ENCODE measurements at regions not wholly inside any gene's neighbourhood (a gene's known extent, or its start where the extent isn't known, plus 50 kb on each side); places are given as distances from the start of the nearest gene placed in this dataset.

GRCh38 chr9:105119156-105119555 is 125.3 kb upstream of the SLC44A1 start:
- Histone ChIP-seq H3K4me1 (ENCODE audit: control insufficient read depth in 1 of 2, insufficient read depth in 2 of 2, low read depth in 1 of 2, low read length in 1 of 2) (no peaks in the 10 kb centered on the region), H3K36me3 (replicated peaks in 1 of 2; ENCODE audit: control insufficient read depth in 1 of 2, insufficient read depth in 2 of 2, low read length in 1 of 2) (no peaks in the 10 kb centered on the region), H3K4me2 (no peak overlapping the region), H3K9me3 (no peaks in the 10 kb centered on the region), H3K4me3 (ENCODE audit: low read depth in 2 of 2, low read length in 1 of 2) (no peak overlapping the region), H3K27ac (ENCODE audit: low read depth in 2 of 2, low read length in 1 of 2) (no peak overlapping the region), H3K9me2 (no peaks in the 10 kb centered on the region), H4K20me1 (ENCODE audit: insufficient read depth) (no peaks in the 10 kb centered on the region), H3K79me2 (ENCODE audit: insufficient read depth) (no peaks in the 10 kb centered on the region), H3K27me3 (ENCODE audit: insufficient read depth) (no peaks in the 10 kb centered on the region), H3F3A (replicated peaks; ENCODE audit: insufficient read depth) (no peaks in the 10 kb centered on the region), H2AFZ (ENCODE audit: low read depth) (no peak overlapping the region), H3K9ac (no peak overlapping the region)
- ChIA-PET POLR2A (no interaction called here), CTCF (interaction anchor here (1.0 kb wide), 1 partner anchor 146 kb away, joined by 4 read pairs; no protein-coding TSS in a partner anchor)
- 82% methylated on average over 6 of the region's 6 CpGs for WGBS (ENCODE audit: low lambda C conversion rate)
- DNase-seq = no peak
- TF ChIP-seq FOXJ3 (CRISPR knock-in tag; IDR thresholded peaks at IDR 0.05) = no peak
- TF ChIP-seq, protein P1, sequence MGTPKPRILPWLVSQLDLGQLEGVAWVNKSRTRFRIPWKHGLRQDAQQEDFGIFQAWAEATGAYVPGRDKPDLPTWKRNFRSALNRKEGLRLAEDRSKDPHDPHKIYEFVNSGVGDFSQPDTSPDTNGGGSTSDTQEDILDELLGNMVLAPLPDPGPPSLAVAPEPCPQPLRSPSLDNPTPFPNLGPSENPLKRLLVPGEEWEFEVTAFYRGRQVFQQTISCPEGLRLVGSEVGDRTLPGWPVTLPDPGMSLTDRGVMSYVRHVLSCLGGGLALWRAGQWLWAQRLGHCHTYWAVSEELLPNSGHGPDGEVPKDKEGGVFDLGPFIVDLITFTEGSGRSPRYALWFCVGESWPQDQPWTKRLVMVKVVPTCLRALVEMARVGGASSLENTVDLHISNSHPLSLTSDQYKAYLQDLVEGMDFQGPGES (IDR thresholded peaks at IDR 0.05; ENCODE audit: low read depth, low read length) = no peak
- TF ChIP-seq TAF1 (IDR thresholded peaks at IDR 0.05; ENCODE audit: borderline replicate concordance, low read depth, low read length) = no peak
- TF ChIP-seq RFX5 (IDR thresholded peaks at IDR 0.05; ENCODE audit: low read length) = no peak
- no peak for TF ChIP-seq FOSL2 (IDR thresholded peaks at IDR 0.05; ENCODE audit: borderline replicate concordance, low read depth)
- no peak for TF ChIP-seq RCOR1 (IDR thresholded peaks at IDR 0.05; ENCODE audit: low read length)
- TF ChIP-seq NRF1 (IDR thresholded peaks at IDR 0.05; ENCODE audit: low read depth, low read length) = no peak
- TF ChIP-seq CTCF (IDR thresholded peaks at IDR 0.05) = no peak
- TF ChIP-seq POLR2AphosphoS5 (IDR thresholded peaks at IDR 0.05; ENCODE audit: low read depth, low read length) = no peak
- no peak for TF ChIP-seq SMC3 (IDR thresholded peaks at IDR 0.05; ENCODE audit: low read depth, low read length)
- TF ChIP-seq FOXM1 (IDR thresholded peaks at IDR 0.05; ENCODE audit: low read depth) = no peak
- no peak for TF ChIP-seq CHD2 (IDR thresholded peaks at IDR 0.05; ENCODE audit: low read length, partially characterized antibody)
- no peak for TF ChIP-seq MEF2A (IDR thresholded peaks at IDR 0.05; ENCODE audit: borderline replicate concordance, low read depth)
- no peak for TF ChIP-seq EP300 (IDR thresholded peaks at IDR 0.05; ENCODE audit: borderline replicate concordance in 1 of 2, low read depth in 1 of 2, low read length in 1 of 2)
- TF ChIP-seq MXI1 (IDR thresholded peaks at IDR 0.05; ENCODE audit: low read depth, low read length) = no peak
- TF ChIP-seq RXRA (IDR thresholded peaks at IDR 0.05; ENCODE audit: borderline replicate concordance, low read depth) = no peak
- TF ChIP-seq REST (IDR thresholded peaks at IDR 0.05; ENCODE audit: low read depth, low read length) = no peak
